ENCODE measurements at regions not wholly inside any gene's neighbourhood (a gene's known extent, or its start where the extent isn't known, plus 50 kb on each side); places are given as distances from the start of the nearest gene placed in this dataset.

DNA sequence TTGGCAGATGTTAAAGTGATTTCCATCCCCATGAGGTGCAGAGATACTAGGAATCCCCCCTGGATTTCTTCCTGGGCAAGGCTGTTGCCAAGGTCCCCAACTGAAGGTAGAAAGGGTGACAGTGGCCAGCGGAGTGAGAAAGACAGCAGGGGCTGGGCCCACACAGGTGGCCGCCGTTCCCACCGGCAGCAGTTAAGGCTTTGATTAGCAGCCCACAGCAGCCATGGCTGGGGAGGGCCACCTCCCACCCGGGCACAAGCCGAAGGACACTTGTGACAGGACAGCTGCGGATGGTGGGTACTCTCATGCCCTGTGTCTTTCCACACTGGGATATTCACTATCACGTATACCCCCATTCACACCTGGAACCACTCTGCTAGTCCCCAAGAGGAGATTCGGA lies 63.9 kb upstream of the CDYL start:
- no peak overlapping the region for H3K4me3 ChIP-seq (ENCODE audit: low read depth, low read length)
- TF ChIP-seq, protein P1, sequence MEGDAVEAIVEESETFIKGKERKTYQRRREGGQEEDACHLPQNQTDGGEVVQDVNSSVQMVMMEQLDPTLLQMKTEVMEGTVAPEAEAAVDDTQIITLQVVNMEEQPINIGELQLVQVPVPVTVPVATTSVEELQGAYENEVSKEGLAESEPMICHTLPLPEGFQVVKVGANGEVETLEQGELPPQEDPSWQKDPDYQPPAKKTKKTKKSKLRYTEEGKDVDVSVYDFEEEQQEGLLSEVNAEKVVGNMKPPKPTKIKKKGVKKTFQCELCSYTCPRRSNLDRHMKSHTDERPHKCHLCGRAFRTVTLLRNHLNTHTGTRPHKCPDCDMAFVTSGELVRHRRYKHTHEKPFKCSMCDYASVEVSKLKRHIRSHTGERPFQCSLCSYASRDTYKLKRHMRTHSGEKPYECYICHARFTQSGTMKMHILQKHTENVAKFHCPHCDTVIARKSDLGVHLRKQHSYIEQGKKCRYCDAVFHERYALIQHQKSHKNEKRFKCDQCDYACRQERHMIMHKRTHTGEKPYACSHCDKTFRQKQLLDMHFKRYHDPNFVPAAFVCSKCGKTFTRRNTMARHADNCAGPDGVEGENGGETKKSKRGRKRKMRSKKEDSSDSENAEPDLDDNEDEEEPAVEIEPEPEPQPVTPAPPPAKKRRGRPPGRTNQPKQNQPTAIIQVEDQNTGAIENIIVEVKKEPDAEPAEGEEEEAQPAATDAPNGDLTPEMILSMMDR (IDR thresholded peaks at IDR 0.05; ENCODE audit: low read depth, low read length, missing control alignments): no peak
- DNase-seq (ENCODE audit: low read depth): no peak

DNA sequence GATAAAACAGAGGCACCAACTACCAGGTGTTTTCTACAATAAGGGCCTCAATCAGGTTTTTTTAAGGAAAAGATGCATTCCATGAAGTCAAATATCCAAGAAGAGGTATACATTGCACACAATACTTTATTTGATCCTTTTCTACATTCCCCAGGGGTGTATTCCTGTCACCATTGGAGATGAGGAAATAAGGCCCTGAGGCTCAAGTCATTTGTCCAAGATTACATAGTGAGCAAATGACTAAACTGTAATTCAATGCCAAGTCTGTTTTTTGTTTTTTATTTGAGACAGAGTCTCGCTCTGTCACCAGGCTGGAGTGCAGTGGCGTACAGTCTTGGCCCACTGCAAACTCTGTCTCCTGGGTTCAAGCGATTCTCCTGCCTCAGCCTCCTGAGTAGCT lies 69.2 kb upstream of the CDYL start:
- no peak overlapping the region for H3K4me3 ChIP-seq (ENCODE audit: low read depth, low read length)
- TF ChIP-seq, protein P1 (IDR thresholded peaks at IDR 0.05; ENCODE audit: low read depth, low read length, missing control alignments): no peak
- no peak for DNase-seq (ENCODE audit: low read depth)

- TF ChIP-seq, protein P1 (IDR thresholded peaks at IDR 0.05; ENCODE audit: low read depth, low read length, missing control alignments): no peak
- no peak overlapping the region for H3K4me3 ChIP-seq (ENCODE audit: low read depth, low read length)
- DNase-seq (ENCODE audit: low read depth): no peak
Measured at GRCh38 chr6:4705809-4706208, 70.4 kb upstream of the CDYL start.

DNA sequence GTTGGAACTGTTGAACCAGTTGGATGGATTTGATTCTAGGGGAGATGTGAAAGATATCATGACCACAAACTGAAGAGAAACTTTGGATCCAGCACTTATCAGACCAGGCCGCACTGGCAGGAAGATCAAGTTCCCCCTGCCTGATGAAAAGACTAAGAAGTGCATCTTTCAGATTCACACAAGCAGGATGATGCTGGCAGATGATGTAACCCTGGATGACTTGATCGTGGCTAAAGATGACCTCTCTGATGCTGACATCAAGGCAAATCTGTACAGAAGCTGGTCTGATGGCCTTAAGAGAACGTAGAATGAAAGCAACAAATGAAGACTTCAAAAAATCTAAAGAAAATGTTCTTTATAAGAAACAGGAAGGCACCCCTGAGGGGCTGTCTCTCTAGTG lies 72.8 kb upstream of the CDYL start:
- TF ChIP-seq, protein P1 (IDR thresholded peaks at IDR 0.05; ENCODE audit: low read depth, low read length, missing control alignments): no peak
- no peak overlapping the region for H3K4me3 ChIP-seq (ENCODE audit: low read depth, low read length)
- no peak for DNase-seq (ENCODE audit: low read depth)

DNA sequence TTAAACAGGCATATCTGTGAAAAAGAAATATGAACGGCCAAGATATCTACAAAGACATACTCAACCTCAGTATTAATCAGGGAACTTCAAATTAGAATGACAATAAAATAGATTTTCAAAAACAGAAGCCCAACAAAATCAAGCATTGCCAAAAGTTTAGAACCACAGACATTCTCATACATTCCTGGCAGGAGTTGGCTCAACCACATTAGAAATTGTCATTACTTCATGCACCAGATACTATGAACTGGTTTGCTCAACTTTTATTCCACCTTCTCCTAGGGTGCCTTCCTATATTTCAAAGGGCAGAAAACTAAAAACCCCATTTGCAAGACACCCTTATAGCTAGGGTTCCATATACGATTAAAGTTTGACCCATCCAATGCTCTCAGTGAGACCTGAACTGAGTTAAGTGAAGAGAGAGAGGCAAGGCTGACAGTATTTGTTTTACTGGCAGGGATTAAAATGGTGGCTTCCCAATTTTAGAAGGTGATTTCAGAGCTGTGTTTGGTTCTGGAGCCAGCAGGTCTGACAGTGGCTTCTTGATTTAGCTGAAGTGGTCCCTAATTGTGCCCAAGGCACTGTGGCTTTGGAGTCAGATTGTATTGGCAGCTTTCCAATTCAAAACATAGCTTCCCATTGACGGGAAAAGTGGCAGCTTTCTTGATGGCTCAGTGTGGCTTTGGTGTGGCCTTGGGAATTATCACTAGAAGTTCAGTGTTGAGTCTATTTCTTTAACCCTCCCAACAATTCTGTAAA lies 77.1 kb upstream of the CDYL start:
- no peak overlapping the region for H3K4me3 ChIP-seq (ENCODE audit: low read depth, low read length)
- no peak for DNase-seq (ENCODE audit: low read depth)
- TF ChIP-seq, protein P1 (IDR thresholded peaks at IDR 0.05; ENCODE audit: low read depth, low read length, missing control alignments): no peak

GRCh38 chr6:4693173-4693970 lies 82.8 kb upstream of the CDYL start:
- no peak for DNase-seq (ENCODE audit: low read depth)
- H3K4me3 ChIP-seq (ENCODE audit: low read depth, low read length): no peak overlapping the region
- TF ChIP-seq, protein P1 (IDR thresholded peaks at IDR 0.05; ENCODE audit: low read depth, low read length, missing control alignments): no peak
